Neural cell (in vitro differentiated cells): ENCODE measurements at regions not wholly inside any gene's neighbourhood (a gene's known extent, or its start where the extent isn't known, plus 50 kb on each side); places are given as distances from the start of the nearest gene placed in this dataset.

ENCODE experiments used
- H2AFZ ChIP-seq: fragments of 200-600, 300-800 bp; sonication (generic), shearing (Covaris generic); 2 replicates; pipeline ENCODE4 v1.6.0; 2014; ENCODE audit warnings: low read depth, mild to moderate bottlenecking, antibody characterized with exemption, low read length, moderate library complexity
- H3F3A ChIP-seq: fragments of 200-600 bp; shearing (Covaris generic); 2 replicates; pipeline ENCODE4 v1.6.1; 2016; ENCODE audit warnings: mild to moderate bottlenecking, moderate library complexity, mixed read lengths, antibody characterized with exemption, low read length; ENCODE audit not compliant: insufficient read depth, poor library complexity, severe bottlenecking
- H3K27ac ChIP-seq: fragments of 200-600, 300-800 bp; sonication (generic), shearing (Covaris generic); 2 replicates; pipeline ENCODE4 v1.5.1; 2014; ENCODE audit warnings: mild to moderate bottlenecking, low read length, moderate library complexity
- H3K27me3 ChIP-seq: fragments of 300-800, 200-600 bp; sonication (generic), shearing (Covaris generic); 2 replicates; pipeline ENCODE4 v1.6.0; 2014; ENCODE audit warnings: mild to moderate bottlenecking, low read depth, low read length, moderate library complexity; ENCODE audit not compliant: insufficient read depth
- H3K36me3 ChIP-seq: fragments of 300-800, 200-600 bp; sonication (generic), shearing (Covaris generic); 2 replicates; pipeline ENCODE4 v1.5.1; 2014; ENCODE audit warnings: mild to moderate bottlenecking, antibody characterized with exemption, low read length, moderate library complexity; ENCODE audit not compliant: insufficient read depth
- H3K4me2 ChIP-seq: fragments of 300-800, 200-600 bp; sonication (generic), shearing (Covaris generic); 2 replicates; pipeline ENCODE4 v1.6.0; 2014; ENCODE audit warnings: mild to moderate bottlenecking, low read length
- H3K4me3 ChIP-seq: fragments of 300-800, 200-600 bp; sonication (generic), shearing (Covaris generic); 2 replicates; pipeline ENCODE4 v1.5.1; 2014; ENCODE audit warnings: mild to moderate bottlenecking, low read length, moderate library complexity
- H3K79me2 ChIP-seq: fragments of 200-600 bp; shearing (Covaris generic); replicated peaks from 2 replicates; pipeline ENCODE4 v1.6.0; 2014; ENCODE audit warnings: mild to moderate bottlenecking, low read length, moderate library complexity; ENCODE audit not compliant: insufficient read depth
- H3K9ac ChIP-seq: fragments of 300-800, 200-600 bp; sonication (generic), shearing (Covaris generic); 2 replicates; pipeline ENCODE4 v1.6.1; 2016; ENCODE audit warnings: mild to moderate bottlenecking, low read length, mixed read lengths
- H3K9me2 ChIP-seq: fragments of 200-600 bp; shearing (Covaris generic); 2 replicates; pipeline ENCODE4 v1.6.1; 2016; ENCODE audit warnings: mild to moderate bottlenecking, low read length, mixed read lengths; ENCODE audit not compliant: insufficient read depth
- H3K9me3 ChIP-seq: fragments of 200-600, 300-800 bp; sonication (generic), shearing (Covaris generic); 2 replicates; pipeline ENCODE4 v1.6.1; 2016; ENCODE audit warnings: mild to moderate bottlenecking, mixed run types, low read length, moderate library complexity, mixed read lengths
- H4K20me1 ChIP-seq: fragments of 200-600 bp; shearing (Covaris generic); 2 replicates; pipeline ENCODE4 v1.6.1; 2016; ENCODE audit warnings: mild to moderate bottlenecking, mixed run types; ENCODE audit not compliant: insufficient read depth
- CTCF ChIP-seq: fragments of 450-650 bp; IDR thresholded peaks from 2 replicates; pipeline ENCODE4 v1.5.1; 2014; ENCODE audit warnings: antibody characterized with exemption, mild to moderate bottlenecking, moderate library complexity; ENCODE audit not compliant: poor library complexity, severe bottlenecking
- EP300 ChIP-seq: fragments of 450-650 bp; conservative IDR thresholded peaks from 2 replicates; pipeline ENCODE4 v1.6.1; 2014; ENCODE audit warnings: antibody characterized with exemption, mild to moderate bottlenecking, moderate library complexity; ENCODE audit not compliant: poor library complexity, severe bottlenecking
- EZH2 ChIP-seq: fragments of 200-600, 300-800 bp; shearing (Covaris generic), sonication (generic); IDR thresholded peaks from 2 replicates; pipeline ENCODE4 v1.6.1; 2014; ENCODE audit warnings: antibody characterized with exemption, low read length, borderline replicate concordance, mild to moderate bottlenecking; ENCODE audit not compliant: insufficient read depth, poor library complexity, severe bottlenecking
- MXI1 ChIP-seq: fragments of 450-650 bp; conservative IDR thresholded peaks from 2 replicates; pipeline ENCODE4 v1.6.1; 2014; ENCODE audit warnings: antibody characterized with exemption, mild to moderate bottlenecking; ENCODE audit not compliant: poor library complexity, severe bottlenecking
- POLR2AphosphoS5 ChIP-seq: IDR thresholded peaks from 2 replicates; pipeline ENCODE4 v1.6.1; 2012
- RAD21 ChIP-seq: fragments of 450-650 bp; conservative IDR thresholded peaks from 2 replicates; pipeline ENCODE4 v1.6.1; 2014; ENCODE audit warnings: antibody characterized with exemption, mild to moderate bottlenecking, moderate library complexity
- REST ChIP-seq: IDR thresholded peaks from 2 replicates; pipeline ENCODE4 v1.6.1; 2012; ENCODE audit warnings: borderline replicate concordance
- SMC3 ChIP-seq: fragments of 450-650 bp; conservative IDR thresholded peaks from 2 replicates; pipeline ENCODE4 v1.6.1; 2014; ENCODE audit warnings: antibody characterized with exemption, mild to moderate bottlenecking, moderate library complexity; ENCODE audit not compliant: poor library complexity
- TAF1 ChIP-seq: IDR thresholded peaks from 2 replicates; pipeline ENCODE4 v1.6.1; 2012; ENCODE audit warnings: low read depth

GRCh38 chr2:228871012-228871411 lies 400.1 kb downstream of the PID1 start:
- no peak overlapping the region for H2AFZ ChIP-seq
- H3K27ac ChIP-seq, result no peak overlapping the region
- no peak overlapping the region for H3K9ac ChIP-seq
- H3K9me2 ChIP-seq, result no peaks in the 10 kb centered on the region
- H3K9me3 ChIP-seq, result no peaks in the 10 kb centered on the region
- no peaks in the 10 kb centered on the region for H3K27me3 ChIP-seq
- no peak overlapping the region for H3K4me2 ChIP-seq
- no peaks in the 10 kb centered on the region for H3K79me2 ChIP-seq
- no peaks in the 10 kb centered on the region for H4K20me1 ChIP-seq
- H3K4me3 ChIP-seq, result no peak overlapping the region
- no peaks in the 10 kb centered on the region for H3F3A ChIP-seq
- no peaks in the 10 kb centered on the region for H3K36me3 ChIP-seq
- TF ChIP-seq RAD21, result no peak
- no peak for TF ChIP-seq REST
- no peak for TF ChIP-seq SMC3
- no peak for TF ChIP-seq CTCF
- TF ChIP-seq EZH2, result no peak
- TF ChIP-seq MXI1, result no peak
- TF ChIP-seq POLR2AphosphoS5, result no peak
- no peak for TF ChIP-seq TAF1
- no peak for TF ChIP-seq EP300

GRCh38 chr2:228869636-228870264 lies 401.3 kb downstream of the PID1 start:
- Histone ChIP-seq H3K9ac (no peak overlapping the region), H3F3A (no peaks in the 10 kb centered on the region), H3K27ac (no peak overlapping the region), H3K4me2 (no peak overlapping the region), H3K36me3 (no peaks in the 10 kb centered on the region), H4K20me1 (no peaks in the 10 kb centered on the region), H3K79me2 (no peaks in the 10 kb centered on the region), H3K27me3 (no peaks in the 10 kb centered on the region), H3K9me3 (no peaks in the 10 kb centered on the region), H2AFZ (no peak overlapping the region), H3K9me2 (no peaks in the 10 kb centered on the region), H3K4me3 (no peak overlapping the region)
- TF ChIP-seq CTCF, result no peak
- no peak for TF ChIP-seq EZH2
- no peak for TF ChIP-seq SMC3
- TF ChIP-seq EP300, result no peak
- TF ChIP-seq TAF1, result no peak
- TF ChIP-seq POLR2AphosphoS5, result no peak
- no peak for TF ChIP-seq RAD21
